ENCODE measurements at regions not wholly inside any gene's neighbourhood (a gene's known extent, or its start where the extent isn't known, plus 50 kb on each side); places are given as distances from the start of the nearest gene placed in this dataset.

- ChIA-PET CTCF (ENCODE audit: partially characterized antibody) (no interaction called here), POLR2A (ENCODE audit: partially characterized antibody) (interaction anchor here (0.5 kb wide), 1 partner anchor 1453 kb away, joined by 3 read pairs; no protein-coding TSS in a partner anchor)
- Histone ChIP-seq H3K4me1 (replicated peaks in 1 of 4; ENCODE audit: control insufficient read depth in 3 of 4, insufficient read depth in 4 of 4, low read length in 3 of 4) (no peaks in the 10 kb centered on the region), H3K36me3 (ENCODE audit: control insufficient read depth in 2 of 4, insufficient read depth in 4 of 4, low read length in 3 of 4) (no peaks in the 10 kb centered on the region), H2BK5ac (ENCODE audit: low read depth, low read length) (no peak overlapping the region), H3K79me1 (ENCODE audit: low read depth, low read length) (no peaks in the 10 kb centered on the region), H3K9me3 (ENCODE audit: insufficient read depth in 2 of 2, low read depth in 1 of 2, low read length in 1 of 2) (no peaks in the 10 kb centered on the region), H4K8ac (ENCODE audit: extremely low read depth, insufficient read depth, low read length) (no peak overlapping the region), H3K9ac (replicated peaks in 1 of 4; ENCODE audit: extremely low read depth in 1 of 4, low read depth in 3 of 4, low read length in 3 of 4) (no peak overlapping the region), H3K23me2 (ENCODE audit: low read depth, low read length) (no peaks in the 10 kb centered on the region), H3K23ac (ENCODE audit: insufficient read length) (no peak overlapping the region), H2BK12ac (ENCODE audit: low read depth, low read length) (no peak overlapping the region), H3K4me3 (ENCODE audit: extremely low read depth in 1 of 4, insufficient read depth in 2 of 4, low read depth in 3 of 4, low read length in 4 of 4) (no peak overlapping the region), H4K91ac (replicated peaks; ENCODE audit: insufficient read length, low read length) (no peak overlapping the region), H4K5ac (ENCODE audit: insufficient read length, low read depth, low read length) (no peak overlapping the region), H3K4ac (replicated peaks; ENCODE audit: insufficient read length, low read depth, low read length) (no peak overlapping the region), H3K14ac (ENCODE audit: insufficient read length) (no peak overlapping the region), H3K27me3 (replicated peaks in 1 of 4; ENCODE audit: control insufficient read depth in 3 of 4, extremely low read depth in 1 of 4, insufficient read depth in 3 of 4, low read length in 3 of 4) (no peaks in the 10 kb centered on the region), H3K4me2 (ENCODE audit: insufficient read depth in 1 of 2, low read depth in 2 of 2, low read length in 2 of 2) (no peak overlapping the region), H3K56ac (replicated peaks; ENCODE audit: insufficient read length, low read depth, low read length) (no peak overlapping the region), H2AFZ (ENCODE audit: low read length) (no peak overlapping the region), H2BK20ac (ENCODE audit: low read length) (no peak overlapping the region), H4K20me1 (replicated peaks in 1 of 2; ENCODE audit: control insufficient read depth in 1 of 2, insufficient read depth in 2 of 2, low read length in 2 of 2) (no peaks in the 10 kb centered on the region), H2BK15ac (ENCODE audit: low read length) (no peak overlapping the region), H3K27ac (ENCODE audit: low read depth, low read length) (no peak overlapping the region), H2AK5ac (ENCODE audit: low read depth, low read length) (no peak overlapping the region), H2BK120ac (replicated peaks; ENCODE audit: low read depth, low read length) (no peak overlapping the region), H3K18ac (ENCODE audit: extremely low read depth, low read length) (no peak overlapping the region), H3K79me2 (ENCODE audit: control insufficient read depth in 1 of 2, insufficient read depth in 2 of 2, low read length in 2 of 2) (no peaks in the 10 kb centered on the region)
- WGBS, 2 experiments (ENCODE audit: extremely low coverage in 1 of 2, insufficient coverage in 1 of 2, insufficient read length in 1 of 2, insufficient replicate concordance in 2 of 2, low coverage in 1 of 2, low lambda C conversion rate in 2 of 2, missing lambda C conversion rate in 1 of 2) = no CpG with 5 or more reads among the region's 1 CpG
- DNase-seq (ENCODE audit: low read depth in 1 of 2, low spot score in 2 of 2) = no peak
- FAIRE-seq = no peak
- TF ChIP-seq CTCF (IDR thresholded peaks at IDR 0.05; ENCODE audit: control extremely low read depth in 1 of 3, insufficient read depth in 1 of 3, low read depth in 1 of 3, low read length in 3 of 3) (no peak), GTF2F1 (IDR thresholded peaks at IDR 0.05; ENCODE audit: borderline replicate concordance, low read depth, low read length) (no peak), RBBP5 (IDR thresholded peaks at IDR 0.05; ENCODE audit: borderline replicate concordance, low read depth, low read length) (no peak), CBX8 (IDR thresholded peaks at IDR 0.05; ENCODE audit: borderline replicate concordance, low read depth, low read length) (no peak), KDM4A (IDR thresholded peaks at IDR 0.05; ENCODE audit: low read depth, low read length, severe bottlenecking) (no peak), TAF7 (optimal IDR thresholded peaks at IDR 0.05; ENCODE audit: borderline replicate concordance, low read depth, low read length) (no peak), SIN3A (conservative IDR thresholded peaks at IDR 0.05 in 1 of 2, IDR thresholded peaks at IDR 0.05 in 1 of 2; ENCODE audit: low read depth in 1 of 2, low read length in 2 of 2) (no peak), SP1 (IDR thresholded peaks at IDR 0.05; ENCODE audit: low read depth, low read length) (no peak), JUND (IDR thresholded peaks at IDR 0.05; ENCODE audit: low read length) (no peak), EZH2 (IDR thresholded peaks at IDR 0.05; ENCODE audit: low read depth, low read length, severe bottlenecking) (no peak), KDM5A (IDR thresholded peaks at IDR 0.05; ENCODE audit: low read length) (no peak), FOSL1 (IDR thresholded peaks at IDR 0.05; ENCODE audit: insufficient read depth, low read depth, low read length) (no peak), CHD2 (IDR thresholded peaks at IDR 0.05; ENCODE audit: low read length) (no peak)
Measured at GRCh38 chrX:113048896-113049295, 208.3 kb upstream of the AMOT start.
